Activated CD4-positive, alpha-beta memory T cell treated with anti-CD3 and anti-CD28 coated beads for 36 hours (primary cell): ENCODE measurements at regions not wholly inside any gene's neighbourhood (a gene's known extent, or its start where the extent isn't known, plus 50 kb on each side); places are given as distances from the start of the nearest gene placed in this dataset.

Experiments used
- CTCF ChIA-PET: fragments of 350-600 bp; sonication (Branson Sonifier 250); formaldehyde crosslinking; loops from one replicate; lab custom pipeline; 2021; ENCODE audit warnings: antibody characterized with exemption, inconsistent platforms; lab: Charles Lee
- POLR2A ChIA-PET: fragments of 350-600 bp; sonication (Branson Sonifier 250); formaldehyde crosslinking; loops from one replicate; lab custom pipeline; 2021; ENCODE audit warnings: antibody characterized with exemption; lab: Charles Lee
- DNase-seq: peaks from one replicate; pipeline ENCODE4 v3.0.0-alpha.2; 2020
- H3K27ac Mint-ChIP-seq: one replicate; pipeline ENCODE4 v1.8.0; 2021; ENCODE audit warnings: mixed read lengths
- H3K27me3 Mint-ChIP-seq: one replicate; pipeline ENCODE4 v1.8.0; 2021; ENCODE audit warnings: mixed read lengths
- H3K36me3 Mint-ChIP-seq: one replicate; pipeline ENCODE4 v1.8.0; 2021; ENCODE audit warnings: mixed read lengths
- H3K4me1 Mint-ChIP-seq: one replicate; pipeline ENCODE4 v1.8.0; 2021; ENCODE audit warnings: low read depth, mixed read lengths
- H3K4me3 Mint-ChIP-seq: one replicate; pipeline ENCODE4 v1.8.0; 2021; ENCODE audit warnings: mild to moderate bottlenecking, mixed read lengths
- H3K9me3 Mint-ChIP-seq: one replicate; pipeline ENCODE4 v1.8.0; 2021; ENCODE audit warnings: mixed read lengths
- intact Hi-C: fragments of 100-400 bp; cut with micrococcal nuclease; formaldehyde crosslinking; loops from one replicate; pipeline ENCODE4 v1.15.1; 2023

- Mint-ChIP-seq H3K4me3 (no peak overlapping the region), H3K9me3 (no peaks in the 10 kb centered on the region), H3K27ac (no peak overlapping the region), H3K36me3 (no peaks in the 10 kb centered on the region), H3K27me3 (no peaks in the 10 kb centered on the region), H3K4me1 (no peaks in the 10 kb centered on the region)
- DNase-seq: no peak
- intact Hi-C loops: no loop called here
- POLR2A ChIA-PET: no interaction called here
- CTCF ChIA-PET: no interaction called here
Measured at GRCh38 chr13:106145997-106146864, 389.2 kb downstream of the EFNB2 start.

- no peaks in the 10 kb centered on the region for H3K9me3 Mint-ChIP-seq
- intact Hi-C loops: no loop called here
- H3K36me3 Mint-ChIP-seq: no peaks in the 10 kb centered on the region
- DNase-seq: no peak
- no peak overlapping the region for H3K4me3 Mint-ChIP-seq
- no peak overlapping the region for H3K27ac Mint-ChIP-seq
- CTCF ChIA-PET: no interaction called here
- H3K27me3 Mint-ChIP-seq: no peaks in the 10 kb centered on the region
- POLR2A ChIA-PET: no interaction called here
- H3K4me1 Mint-ChIP-seq: no peaks in the 10 kb centered on the region
Measured at GRCh38 chr13:106145070-106145469, 390.4 kb downstream of the EFNB2 start.

GRCh38 chr13:106143930-106144709, 391.3 kb downstream of the EFNB2 start:
- Mint-ChIP-seq H3K27ac (no peak overlapping the region), H3K4me3 (no peak overlapping the region), H3K4me1 (no peaks in the 10 kb centered on the region), H3K27me3 (no peaks in the 10 kb centered on the region), H3K36me3 (no peaks in the 10 kb centered on the region), H3K9me3 (no peaks in the 10 kb centered on the region)
- intact Hi-C loops: no loop called here
- POLR2A ChIA-PET: no interaction called here
- no peak for DNase-seq
- CTCF ChIA-PET: interaction anchor here (0.8 kb wide), 1 partner anchor 76 kb away, joined by 3 read pairs; no protein-coding TSS in a partner anchor

GRCh38 chr13:106143392-106143791, 392.1 kb downstream of the EFNB2 start:
- Mint-ChIP-seq H3K9me3 (no peaks in the 10 kb centered on the region), H3K27ac (no peak overlapping the region), H3K4me1 (no peaks in the 10 kb centered on the region), H3K4me3 (no peak overlapping the region), H3K27me3 (no peaks in the 10 kb centered on the region), H3K36me3 (no peaks in the 10 kb centered on the region)
- DNase-seq: no peak
- ChIA-PET POLR2A (no interaction called here), CTCF (no interaction called here)
- intact Hi-C loops: no loop called here

GRCh38 chr13:106140476-106140875, 395.0 kb downstream of the EFNB2 start:
- H3K36me3 Mint-ChIP-seq: no peaks in the 10 kb centered on the region
- no peak overlapping the region for H3K4me3 Mint-ChIP-seq

GRCh38 chr13:106139942-106140341, 395.5 kb downstream of the EFNB2 start:
- H3K4me1 Mint-ChIP-seq: no peaks in the 10 kb centered on the region
- ChIA-PET POLR2A (no interaction called here), CTCF (no interaction called here)
- H3K9me3 Mint-ChIP-seq: no peaks in the 10 kb centered on the region
- DNase-seq: no peak
- no peak overlapping the region for H3K27ac Mint-ChIP-seq
- intact Hi-C loops: no loop called here
- no peaks in the 10 kb centered on the region for H3K36me3 Mint-ChIP-seq
- H3K4me3 Mint-ChIP-seq: no peak overlapping the region
- H3K27me3 Mint-ChIP-seq: no peaks in the 10 kb centered on the region

More at GRCh38 chr13:106140476-106140875, 395.0 kb downstream of the EFNB2 start:
- Mint-ChIP-seq H3K4me1 (no peaks in the 10 kb centered on the region), H3K27me3 (no peaks in the 10 kb centered on the region), H3K9me3 (no peaks in the 10 kb centered on the region), H3K27ac (no peak overlapping the region)
- POLR2A ChIA-PET: no interaction called here
- intact Hi-C loops: no loop called here
- DNase-seq: no peak
- CTCF ChIA-PET: no interaction called here

- H3K9me3 Mint-ChIP-seq: no peaks in the 10 kb centered on the region
- no peak overlapping the region for H3K4me3 Mint-ChIP-seq
- H3K36me3 Mint-ChIP-seq: no peaks in the 10 kb centered on the region
- intact Hi-C loops: no loop called here
- DNase-seq: no peak
- CTCF ChIA-PET: no interaction called here
- H3K4me1 Mint-ChIP-seq: no peaks in the 10 kb centered on the region
- no peak overlapping the region for H3K27ac Mint-ChIP-seq
- no peaks in the 10 kb centered on the region for H3K27me3 Mint-ChIP-seq
- POLR2A ChIA-PET: no interaction called here
Measured at GRCh38 chr13:106139377-106139776, 396.1 kb downstream of the EFNB2 start.

GRCh38 chr13:106138620-106139019, 396.8 kb downstream of the EFNB2 start:
- no peaks in the 10 kb centered on the region for H3K27me3 Mint-ChIP-seq
- CTCF ChIA-PET: no interaction called here

GRCh38 chr13:106133025-106133424, 402.4 kb downstream of the EFNB2 start:
- Mint-ChIP-seq H3K4me1 (no peaks in the 10 kb centered on the region), H3K36me3 (no peaks in the 10 kb centered on the region), H3K4me3 (no peak overlapping the region), H3K27ac (no peak overlapping the region), H3K27me3 (no peaks in the 10 kb centered on the region), H3K9me3 (no peaks in the 10 kb centered on the region)
- no peak for DNase-seq
- ChIA-PET CTCF (no interaction called here), POLR2A (no interaction called here)
- intact Hi-C loops: no loop called here

More at GRCh38 chr13:106138620-106139019, 396.8 kb downstream of the EFNB2 start:
- no peak overlapping the region for H3K4me3 Mint-ChIP-seq
- no peaks in the 10 kb centered on the region for H3K36me3 Mint-ChIP-seq
- DNase-seq: no peak
- intact Hi-C loops: no loop called here
- POLR2A ChIA-PET: no interaction called here
- H3K4me1 Mint-ChIP-seq: no peaks in the 10 kb centered on the region
- no peaks in the 10 kb centered on the region for H3K9me3 Mint-ChIP-seq
- no peak overlapping the region for H3K27ac Mint-ChIP-seq

GRCh38 chr13:106132216-106132615, 403.2 kb downstream of the EFNB2 start:
- CTCF ChIA-PET: no interaction called here
- Mint-ChIP-seq H3K27me3 (no peaks in the 10 kb centered on the region), H3K9me3 (no peaks in the 10 kb centered on the region), H3K4me3 (no peak overlapping the region), H3K36me3 (no peaks in the 10 kb centered on the region), H3K27ac (no peak overlapping the region), H3K4me1 (no peaks in the 10 kb centered on the region)
- no peak for DNase-seq
- POLR2A ChIA-PET: no interaction called here
- intact Hi-C loops: no loop called here

GRCh38 chr13:106129993-106130392, 405.5 kb downstream of the EFNB2 start:
- intact Hi-C loops: no loop called here
- CTCF ChIA-PET: no interaction called here
- POLR2A ChIA-PET: no interaction called here
- no peaks in the 10 kb centered on the region for H3K36me3 Mint-ChIP-seq
- H3K27me3 Mint-ChIP-seq: no peaks in the 10 kb centered on the region
- H3K9me3 Mint-ChIP-seq: no peaks in the 10 kb centered on the region
- DNase-seq: no peak
- H3K4me3 Mint-ChIP-seq: no peak overlapping the region
- H3K27ac Mint-ChIP-seq: no peak overlapping the region
- no peaks in the 10 kb centered on the region for H3K4me1 Mint-ChIP-seq

GRCh38 chr13:106129273-106129672, 406.2 kb downstream of the EFNB2 start:
- Mint-ChIP-seq H3K9me3 (no peaks in the 10 kb centered on the region), H3K4me1 (no peaks in the 10 kb centered on the region), H3K36me3 (no peaks in the 10 kb centered on the region), H3K27me3 (no peaks in the 10 kb centered on the region), H3K27ac (no peak overlapping the region), H3K4me3 (no peak overlapping the region)
- no peak for DNase-seq
- ChIA-PET POLR2A (no interaction called here), CTCF (no interaction called here)
- intact Hi-C loops: no loop called here
